ENCODE measurements at regions not wholly inside any gene's neighbourhood (a gene's known extent, or its start where the extent isn't known, plus 50 kb on each side); places are given as distances from the start of the nearest gene placed in this dataset.

DNA sequence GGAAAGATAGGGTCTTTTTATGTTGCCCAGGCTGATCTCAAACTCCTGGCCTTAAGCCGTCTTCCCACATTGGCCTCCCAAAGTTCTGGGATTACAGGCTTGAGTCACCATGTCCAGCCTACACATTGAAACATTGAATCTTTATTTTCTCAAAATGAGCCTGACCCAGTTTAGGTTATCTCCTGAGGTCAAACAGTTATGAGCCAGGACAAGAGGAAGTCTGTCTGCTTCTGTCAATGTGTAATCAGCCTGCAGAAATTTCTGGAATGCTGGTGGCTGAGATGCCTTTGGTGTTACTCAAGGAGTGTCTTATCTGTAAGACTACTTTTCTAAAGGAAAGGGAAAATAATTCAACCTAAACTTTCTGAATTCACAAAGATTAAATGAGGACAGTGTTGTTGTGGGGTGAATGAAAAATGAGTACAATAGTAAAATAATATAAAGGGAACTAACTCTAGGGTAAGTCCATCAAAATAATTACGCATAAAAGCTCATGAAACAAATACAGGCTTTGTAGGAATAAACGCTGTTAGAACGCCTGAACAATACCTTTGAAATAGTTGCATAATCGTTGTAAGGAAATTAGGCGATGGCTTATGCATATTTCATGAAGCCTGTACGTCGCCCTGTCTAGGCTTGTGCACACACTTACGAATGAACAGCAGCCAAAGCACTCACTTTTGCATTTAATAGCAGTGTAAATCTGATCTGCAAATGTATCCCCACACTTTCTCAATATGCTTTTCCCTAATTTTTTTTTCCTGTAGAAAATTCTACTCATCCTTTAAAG lies 260.8 kb downstream of the RDH14 start:
- Mint-ChIP-seq H3K4me1 (no peaks in the 10 kb centered on the region), H3K36me3 (ENCODE audit: low read depth) (no peaks in the 10 kb centered on the region), H3K27ac (no peak overlapping the region), H3K27me3 (no peaks in the 10 kb centered on the region), H3K4me3 (no peak overlapping the region), H3K9me3 (ENCODE audit: low read depth) (no peaks in the 10 kb centered on the region)
- intact Hi-C loops (cut with DNase I, micrococcal nuclease): no loop called here
- DNase-seq: no peak
- no peak for ATAC-seq
- POLR2A ChIA-PET: no interaction called here
- CTCF ChIA-PET: no interaction called here

DNA sequence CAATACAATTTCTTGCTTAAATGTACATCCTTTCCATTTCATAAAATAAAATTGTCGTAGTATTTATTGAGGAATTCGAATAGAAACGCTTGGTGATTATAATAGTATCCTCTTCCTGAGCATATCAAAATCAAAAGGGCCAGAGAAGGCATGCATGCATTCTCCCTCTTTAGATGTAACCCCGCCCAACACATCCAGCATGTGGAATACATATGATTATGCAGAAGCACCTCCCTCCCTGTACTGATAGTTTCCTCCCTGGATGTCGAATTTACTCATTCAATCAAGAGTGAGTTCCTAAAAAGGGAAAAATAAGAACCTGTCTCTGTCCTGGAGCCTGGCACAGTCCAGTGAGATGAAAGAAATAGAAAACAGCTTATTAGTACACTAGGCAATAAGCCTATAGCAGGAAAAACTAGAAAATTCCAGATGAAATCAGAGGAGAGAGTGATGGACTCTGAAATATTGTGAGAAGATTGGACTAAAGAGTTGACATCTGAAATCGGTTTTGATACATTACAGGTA lies 262.9 kb downstream of the RDH14 start:
- H3K4me3 Mint-ChIP-seq: no peak overlapping the region
- ATAC-seq (no peak), DNase-seq (no peak)
- no peaks in the 10 kb centered on the region for H3K36me3 Mint-ChIP-seq (ENCODE audit: low read depth)
- H3K27ac Mint-ChIP-seq: no peak overlapping the region
- H3K9me3 Mint-ChIP-seq (ENCODE audit: low read depth): no peaks in the 10 kb centered on the region
- CTCF ChIA-PET: no interaction called here
- no peaks in the 10 kb centered on the region for H3K4me1 Mint-ChIP-seq
- no peaks in the 10 kb centered on the region for H3K27me3 Mint-ChIP-seq
- intact Hi-C loops (cut with DNase I, micrococcal nuclease): no loop called here
- POLR2A ChIA-PET: no interaction called here

DNA sequence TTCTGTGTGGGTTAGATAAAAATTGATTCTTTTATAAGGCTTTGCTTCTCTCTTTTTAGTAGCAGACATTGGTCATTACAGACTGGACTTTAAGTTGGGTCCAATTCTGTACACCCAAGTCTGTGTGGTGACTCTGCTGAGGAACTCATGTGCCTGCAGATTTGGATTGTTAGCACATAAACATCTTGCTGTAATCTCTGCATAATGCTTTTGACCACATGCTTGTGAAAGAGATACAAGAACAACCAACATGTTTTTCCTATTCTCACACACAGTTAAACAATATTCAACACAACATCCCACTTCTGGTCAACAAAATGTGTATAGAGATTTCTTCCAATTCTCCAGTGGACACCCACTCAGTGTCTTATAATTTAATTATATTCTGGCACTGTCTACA lies 270.1 kb downstream of the RDH14 start:
- intact Hi-C loops (cut with DNase I, micrococcal nuclease): no loop called here
- Mint-ChIP-seq H3K36me3 (ENCODE audit: low read depth) (no peaks in the 10 kb centered on the region), H3K9me3 (ENCODE audit: low read depth) (no peaks in the 10 kb centered on the region), H3K27me3 (peaks cover 6% of the 10 kb centered on the region), H3K4me1 (no peaks in the 10 kb centered on the region), H3K4me3 (no peak overlapping the region), H3K27ac (no peak overlapping the region)
- ChIA-PET CTCF (no interaction called here), POLR2A (no interaction called here)
- no peak for ATAC-seq
- DNase-seq: no peak

DNA sequence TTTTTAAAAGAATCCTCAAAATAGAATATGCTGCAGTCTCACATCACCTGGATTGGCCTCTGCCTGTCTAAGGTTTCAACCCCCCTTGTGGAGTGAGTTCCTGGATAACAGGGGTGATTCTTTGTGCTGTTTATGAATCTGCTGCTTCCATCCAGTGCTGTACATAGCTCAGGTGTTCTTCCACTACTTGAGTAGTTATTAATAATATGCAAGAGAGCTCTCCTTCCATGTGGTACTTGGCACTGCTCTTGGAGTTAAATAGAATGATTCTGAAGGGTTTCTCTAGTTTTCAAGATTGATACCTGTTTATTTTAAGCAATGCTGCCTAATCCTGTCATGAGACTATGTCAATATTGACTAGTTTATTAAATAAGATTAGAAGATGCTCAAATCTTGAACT lies 273.6 kb downstream of the RDH14 start:
- no peaks in the 10 kb centered on the region for H3K36me3 Mint-ChIP-seq (ENCODE audit: low read depth)
- H3K9me3 Mint-ChIP-seq (ENCODE audit: low read depth): no peaks in the 10 kb centered on the region
- CTCF ChIA-PET: no interaction called here
- no peak overlapping the region for H3K4me3 Mint-ChIP-seq
- no peak for DNase-seq
- no peaks in the 10 kb centered on the region for H3K4me1 Mint-ChIP-seq
- POLR2A ChIA-PET: no interaction called here
- no peak overlapping the region for H3K27ac Mint-ChIP-seq
- intact Hi-C loops (cut with DNase I, micrococcal nuclease): no loop called here
- peaks cover 6% of the 10 kb centered on the region for H3K27me3 Mint-ChIP-seq
- ATAC-seq: no peak

DNA sequence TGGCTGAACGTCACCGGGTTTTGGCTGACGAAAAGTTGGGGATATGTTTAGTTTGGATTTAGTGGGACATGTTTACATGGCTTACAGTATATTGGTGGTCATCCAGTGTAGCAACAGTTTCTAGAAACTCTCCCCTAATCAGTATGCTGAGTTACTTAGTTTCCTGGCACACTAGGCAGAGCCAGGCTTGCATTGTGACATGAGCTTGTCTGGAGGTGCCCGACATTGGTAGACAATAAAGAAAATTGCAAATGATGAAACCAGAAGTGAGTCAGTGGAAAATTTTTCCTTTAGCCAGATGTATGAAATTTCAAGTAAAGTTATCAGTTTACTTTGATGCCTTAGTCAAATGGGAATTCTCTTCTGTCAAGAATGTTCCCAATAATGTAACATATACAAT lies 276.1 kb downstream of the RDH14 start:
- ATAC-seq (no peak), DNase-seq (no peak)
- Mint-ChIP-seq H3K27ac (no peak overlapping the region), H3K36me3 (ENCODE audit: low read depth) (no peaks in the 10 kb centered on the region), H3K4me3 (no peak overlapping the region), H3K4me1 (no peaks in the 10 kb centered on the region), H3K9me3 (ENCODE audit: low read depth) (no peaks in the 10 kb centered on the region), H3K27me3 (peaks cover 8% of the 10 kb centered on the region)
- CTCF ChIA-PET: no interaction called here
- POLR2A ChIA-PET: no interaction called here
- intact Hi-C loops (cut with DNase I, micrococcal nuclease): no loop called here

DNA sequence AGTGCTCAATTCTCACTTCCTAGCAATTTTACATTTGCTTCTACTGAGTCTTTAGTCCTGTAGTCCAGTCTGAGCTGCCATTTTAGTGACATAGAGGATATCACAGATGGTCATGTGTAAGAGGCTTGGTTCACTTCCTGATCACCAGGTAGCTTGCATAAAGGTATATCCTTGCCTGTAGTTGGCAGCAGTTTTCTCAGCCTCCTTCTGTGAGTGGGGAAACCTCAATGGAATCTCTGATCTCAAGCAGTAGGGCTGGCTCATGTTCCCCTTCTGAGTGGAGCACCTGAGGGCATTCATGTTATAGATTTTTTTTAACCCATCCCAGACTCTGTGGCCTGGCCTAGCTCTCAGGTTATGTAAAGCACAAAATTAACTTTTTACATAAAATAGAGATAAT lies 278.4 kb downstream of the RDH14 start:
- CTCF ChIA-PET: no interaction called here
- H3K4me1 Mint-ChIP-seq: no peaks in the 10 kb centered on the region

DNA sequence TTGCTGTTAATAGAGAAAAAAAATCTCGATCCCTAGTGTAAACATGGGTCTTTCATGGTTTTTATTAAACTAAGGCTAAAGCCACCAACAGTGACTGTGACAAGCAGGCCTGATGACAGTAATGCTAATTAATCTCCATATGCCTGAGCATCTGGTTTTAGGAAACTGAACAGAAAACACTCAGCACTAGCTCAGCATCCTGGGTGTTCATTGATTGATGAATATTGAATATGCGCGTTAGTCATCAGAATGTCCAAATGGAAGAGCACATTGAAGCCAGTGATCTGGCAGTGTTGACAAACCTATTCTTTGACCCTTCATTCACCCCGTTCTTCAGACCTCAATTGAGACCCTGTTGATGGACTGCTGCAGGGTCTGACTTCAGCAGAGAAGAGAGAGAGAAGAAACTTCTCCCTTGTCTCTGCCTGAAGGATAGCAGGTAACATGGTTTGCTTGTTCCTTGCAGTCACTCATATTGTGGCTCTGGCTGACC lies 283.8 kb downstream of the RDH14 start:
- ChIA-PET POLR2A (no interaction called here), CTCF (no interaction called here)
- DNase-seq (no peak), ATAC-seq (no peak)
- Mint-ChIP-seq H3K36me3 (ENCODE audit: low read depth) (no peaks in the 10 kb centered on the region), H3K4me1 (no peaks in the 10 kb centered on the region), H3K27me3 (peaks cover 2% of the 10 kb centered on the region), H3K4me3 (no peak overlapping the region), H3K9me3 (ENCODE audit: low read depth) (no peaks in the 10 kb centered on the region), H3K27ac (no peak overlapping the region)
- intact Hi-C loops (cut with DNase I, micrococcal nuclease): no loop called here

More for the DNA sequence above, 278.4 kb downstream of the RDH14 start:
- ATAC-seq: no peak
- POLR2A ChIA-PET: no interaction called here
- no peaks in the 10 kb centered on the region for H3K9me3 Mint-ChIP-seq (ENCODE audit: low read depth)
- DNase-seq: no peak
- H3K36me3 Mint-ChIP-seq (ENCODE audit: low read depth): no peaks in the 10 kb centered on the region
- no peak overlapping the region for H3K4me3 Mint-ChIP-seq
- H3K27me3 Mint-ChIP-seq: peaks cover 5% of the 10 kb centered on the region
- H3K27ac Mint-ChIP-seq: no peak overlapping the region
- intact Hi-C loops (cut with DNase I, micrococcal nuclease): no loop called here

DNA sequence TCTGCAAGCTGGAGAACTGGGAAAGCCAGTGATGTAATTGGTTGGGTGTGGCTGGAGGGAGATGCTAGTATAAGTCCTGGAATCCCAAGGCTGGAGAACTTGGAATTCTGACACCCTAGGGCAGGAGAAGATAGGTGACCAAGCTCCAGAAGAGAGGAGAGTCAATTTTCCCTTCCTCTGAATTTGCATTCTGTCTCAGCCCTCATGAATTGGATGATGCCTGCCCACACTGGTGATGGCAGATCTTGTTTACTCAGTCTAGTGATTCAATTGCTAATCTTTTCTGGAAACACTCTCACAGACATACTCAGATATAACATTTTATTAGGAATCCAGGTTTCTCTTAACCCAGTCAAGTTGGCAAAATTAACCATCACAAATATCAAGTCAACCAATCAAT lies 287.2 kb downstream of the RDH14 start:
- no peak for ATAC-seq
- Mint-ChIP-seq H3K4me1 (no peaks in the 10 kb centered on the region), H3K36me3 (ENCODE audit: low read depth) (no peaks in the 10 kb centered on the region), H3K27ac (no peak overlapping the region), H3K4me3 (no peak overlapping the region), H3K9me3 (ENCODE audit: low read depth) (no peaks in the 10 kb centered on the region), H3K27me3 (no peaks in the 10 kb centered on the region)
- intact Hi-C loops (cut with DNase I, micrococcal nuclease): no loop called here
- ChIA-PET POLR2A (no interaction called here), CTCF (no interaction called here)
- no peak for DNase-seq

DNA sequence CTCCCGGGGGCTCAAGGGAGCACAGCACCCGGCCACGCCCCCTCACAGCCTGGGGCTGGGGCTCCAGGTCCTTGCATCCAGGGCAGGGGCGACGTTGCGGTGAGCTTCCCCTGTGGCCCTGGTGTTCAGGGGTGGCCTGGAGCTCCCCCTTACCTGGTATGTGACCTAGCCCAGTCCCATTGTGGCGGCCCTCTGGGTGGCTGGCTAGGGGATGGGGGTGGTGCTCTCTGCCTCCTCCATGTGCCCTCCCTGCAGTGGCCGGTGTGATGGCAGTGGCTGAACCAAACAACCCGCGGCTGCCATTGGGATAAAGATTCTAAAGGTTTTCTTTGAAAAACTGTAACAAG lies 288.3 kb downstream of the RDH14 start:
- Mint-ChIP-seq H3K4me1 (no peaks in the 10 kb centered on the region), H3K9me3 (ENCODE audit: low read depth) (no peaks in the 10 kb centered on the region), H3K27me3 (no peaks in the 10 kb centered on the region), H3K36me3 (ENCODE audit: low read depth) (no peaks in the 10 kb centered on the region), H3K27ac (no peak overlapping the region), H3K4me3 (no peak overlapping the region)
- ChIA-PET POLR2A (no interaction called here), CTCF (no interaction called here)
- intact Hi-C loops (cut with DNase I, micrococcal nuclease): no loop called here
- DNase-seq (no peak), ATAC-seq (no peak)

DNA sequence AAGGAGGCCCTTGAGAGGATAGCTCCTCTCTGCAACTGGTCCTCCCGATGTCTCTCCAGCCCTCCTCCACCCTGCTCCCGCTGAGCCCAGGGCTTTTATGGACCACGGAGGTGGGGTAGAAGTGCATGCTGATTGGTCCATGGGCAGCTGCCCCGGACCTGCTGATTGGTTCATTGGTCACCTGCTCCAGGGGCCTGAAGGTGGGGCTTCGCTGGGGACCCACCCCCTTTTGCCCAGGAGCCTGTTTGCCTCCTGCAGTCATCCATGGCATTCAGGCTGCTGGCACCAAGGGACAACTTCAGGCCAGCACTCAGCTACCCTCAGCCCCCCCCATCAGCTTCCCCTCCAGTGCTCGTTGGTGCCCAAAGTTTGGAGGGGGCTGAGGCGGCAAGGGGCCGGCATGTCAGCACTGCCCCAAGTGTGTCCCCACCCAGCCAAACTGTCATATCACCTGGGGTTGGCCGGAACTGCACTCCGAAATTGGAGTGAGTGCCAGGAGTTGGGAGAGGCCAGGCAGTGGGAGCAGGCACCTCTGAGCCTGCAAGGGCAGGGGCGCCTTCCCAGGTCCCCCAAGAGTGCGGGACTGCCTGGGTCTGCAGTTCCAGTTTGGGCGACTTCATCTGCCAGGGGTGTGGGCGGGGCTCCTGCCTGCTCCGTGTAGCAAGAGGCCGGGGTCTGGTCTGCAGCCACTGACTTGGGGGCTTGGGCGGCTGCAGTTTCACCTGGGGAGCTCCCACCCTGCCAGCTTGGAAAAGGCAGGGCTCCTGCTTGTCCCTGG lies 288.9 kb downstream of the RDH14 start:
- no peak overlapping the region for H3K27ac Mint-ChIP-seq
- H3K27me3 Mint-ChIP-seq: no peaks in the 10 kb centered on the region
- no peaks in the 10 kb centered on the region for H3K9me3 Mint-ChIP-seq (ENCODE audit: low read depth)
- intact Hi-C loops (cut with DNase I, micrococcal nuclease): no loop called here
- POLR2A ChIA-PET: no interaction called here
- no peaks in the 10 kb centered on the region for H3K4me1 Mint-ChIP-seq
- H3K4me3 Mint-ChIP-seq: no peak overlapping the region
- H3K36me3 Mint-ChIP-seq (ENCODE audit: low read depth): no peaks in the 10 kb centered on the region
- ATAC-seq (no peak), DNase-seq (no peak)
- CTCF ChIA-PET: no interaction called here

DNA sequence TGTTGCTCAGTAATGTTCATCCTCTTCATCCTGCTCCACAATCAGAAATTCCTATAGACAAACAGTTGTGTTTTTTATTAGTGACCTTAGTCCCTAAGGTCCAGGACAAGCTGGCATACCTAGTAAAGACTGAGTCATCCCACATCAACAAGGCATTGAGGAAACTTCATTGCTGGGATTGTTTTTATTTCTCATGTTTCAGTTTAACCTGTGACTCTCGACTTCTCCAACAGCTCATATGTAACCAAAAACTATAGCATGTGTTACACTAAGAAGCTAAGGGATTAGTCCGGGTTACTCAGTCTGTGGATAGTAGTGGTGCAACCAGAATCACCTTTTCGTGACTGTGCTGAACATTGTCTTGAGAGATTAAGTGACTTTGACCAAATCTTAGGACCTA lies 292.1 kb downstream of the RDH14 start:
- intact Hi-C loops (cut with DNase I, micrococcal nuclease): no loop called here
- ATAC-seq: no peak
- DNase-seq: no peak
- Mint-ChIP-seq H3K36me3 (ENCODE audit: low read depth) (no peaks in the 10 kb centered on the region), H3K27ac (no peak overlapping the region), H3K9me3 (ENCODE audit: low read depth) (no peaks in the 10 kb centered on the region), H3K4me1 (no peaks in the 10 kb centered on the region), H3K4me3 (no peak overlapping the region), H3K27me3 (peaks cover 2% of the 10 kb centered on the region)
- ChIA-PET CTCF (no interaction called here), POLR2A (no interaction called here)

DNA sequence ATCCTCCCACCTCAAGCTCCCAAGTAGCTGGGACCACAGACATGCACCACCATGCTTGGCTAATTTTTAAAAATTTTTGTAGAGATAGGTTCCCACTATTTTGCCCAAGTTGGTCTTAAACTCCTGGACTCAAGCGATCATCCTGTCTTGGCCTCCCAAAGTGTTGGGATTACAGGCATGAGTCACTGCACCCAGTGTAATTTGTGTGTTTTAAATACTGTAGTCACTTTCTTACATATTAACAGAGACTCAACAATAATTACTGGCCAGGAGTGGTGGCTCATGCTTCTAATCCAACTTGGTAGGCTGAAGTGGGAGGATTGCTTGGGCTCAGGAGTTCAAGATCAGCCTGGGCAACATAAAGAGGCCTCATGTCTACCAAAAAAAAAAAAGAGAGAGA lies 293.0 kb downstream of the RDH14 start:
- Mint-ChIP-seq H3K27ac (no peak overlapping the region), H3K27me3 (peaks cover 2% of the 10 kb centered on the region), H3K4me3 (no peak overlapping the region), H3K9me3 (ENCODE audit: low read depth) (no peaks in the 10 kb centered on the region), H3K36me3 (ENCODE audit: low read depth) (no peaks in the 10 kb centered on the region), H3K4me1 (no peaks in the 10 kb centered on the region)
- ATAC-seq: no peak
- DNase-seq: no peak
- intact Hi-C loops (cut with DNase I, micrococcal nuclease): no loop called here
- CTCF ChIA-PET: interaction anchor here (0.7 kb wide), 1 partner anchor 1355 kb away, joined by 3 read pairs; no protein-coding TSS in a partner anchor
- POLR2A ChIA-PET: no interaction called here

All from activated CD4-positive, alpha-beta T cell treated with anti-CD3 and anti-CD28 coated beads for 36 hours (primary cell).